GM23338 (cell line): ENCODE measurements at regions not wholly inside any gene's neighbourhood (a gene's known extent, or its start where the extent isn't known, plus 50 kb on each side); places are given as distances from the start of the nearest gene placed in this dataset.

Experiments used
- ATAC-seq: fragments of 200-7000 bp; cut with Tn5 transposase; 3 replicates; pipeline ENCODE4 v1.9.1; 2020
- DNase-seq: peaks from one replicate; pipeline ENCODE4 v3.0.0-alpha.2; 2015; ENCODE audit warnings: low spot score
- H2AFZ ChIP-seq: fragments of 200-600 bp; sonication (generic); 2 replicates; pipeline ENCODE4 v1.8.0; 2016; ENCODE audit warnings: antibody characterized with exemption, mild to moderate bottlenecking, moderate library complexity
- H3F3A ChIP-seq: fragments of 200-600 bp; sonication (generic); replicated peaks from 2 replicates; pipeline ENCODE4 v1.8.0; 2017; ENCODE audit warnings: antibody characterized with exemption, mixed run types, low read depth
- H3K27ac ChIP-seq: fragments of 200-600 bp; sonication (generic); 2 replicates; pipeline ENCODE4 v1.6.1; 2016; ENCODE audit warnings: low read depth
- H3K27me3 ChIP-seq: fragments of 200-600 bp; sonication (generic); 2 replicates; pipeline ENCODE4 v1.8.0; 2016; ENCODE audit warnings: mild to moderate bottlenecking, mixed run types, moderate library complexity; ENCODE audit not compliant: insufficient read depth
- H3K36me3 ChIP-seq: fragments of 200-600 bp; sonication (generic); 2 replicates; pipeline ENCODE4 v1.8.0; 2016; ENCODE audit warnings: mild to moderate bottlenecking; ENCODE audit not compliant: insufficient read depth
- H3K4me1 ChIP-seq: fragments of 200-600 bp; sonication (generic); 2 replicates; pipeline ENCODE4 v1.8.0; 2016; ENCODE audit warnings: mild to moderate bottlenecking, moderate library complexity; ENCODE audit not compliant: insufficient read depth
- H3K4me2 ChIP-seq: fragments of 200-600 bp; sonication (generic); 2 replicates; pipeline ENCODE4 v1.7.1; 2017; ENCODE audit warnings: mixed run types
- H3K4me3 ChIP-seq: fragments of 200-600 bp; sonication (generic); 2 replicates; pipeline ENCODE4 v1.6.1; 2016; ENCODE audit warnings: mixed run types
- H3K79me2 ChIP-seq: fragments of 200-600 bp; sonication (generic); replicated peaks from 2 replicates; pipeline ENCODE4 v1.8.0; 2017; ENCODE audit warnings: mild to moderate bottlenecking; ENCODE audit not compliant: insufficient read depth
- H3K9me2 ChIP-seq: fragments of 200-600 bp; sonication (generic); 2 replicates; pipeline ENCODE4 v1.8.0; 2017; ENCODE audit not compliant: insufficient read depth
- H4K20me1 ChIP-seq: fragments of 200-600 bp; sonication (generic); replicated peaks from 2 replicates; pipeline ENCODE4 v1.8.0; 2017; ENCODE audit warnings: mild to moderate bottlenecking; ENCODE audit not compliant: insufficient read depth
- H3K27ac Mint-ChIP-seq: 2 replicates; pipeline ENCODE4 v1.8.0; 2020; ENCODE audit warnings: inconsistent platforms, mild to moderate bottlenecking, moderate library complexity, mixed read lengths
- H3K27me3 Mint-ChIP-seq: 3 replicates; pipeline ENCODE4 v1.8.0; 2022; ENCODE audit warnings: low read depth, mild to moderate bottlenecking, moderate library complexity, mixed read lengths, inconsistent platforms; ENCODE audit not compliant: insufficient read depth, poor library complexity
- H3K36me3 Mint-ChIP-seq: 3 replicates; pipeline ENCODE4 v1.8.0; 2021; ENCODE audit warnings: low read depth, mild to moderate bottlenecking, inconsistent platforms, moderate library complexity, mixed read lengths
- H3K4me1 Mint-ChIP-seq: 3 replicates; pipeline ENCODE4 v1.8.0; 2020; ENCODE audit warnings: mild to moderate bottlenecking, inconsistent platforms, mixed read lengths
- H3K4me3 Mint-ChIP-seq: 3 replicates; pipeline ENCODE4 v1.8.0; 2021; ENCODE audit warnings: moderate library complexity, mild to moderate bottlenecking, inconsistent platforms, mixed read lengths
- H3K9me3 Mint-ChIP-seq: 3 replicates; pipeline ENCODE4 v1.8.0; 2020; ENCODE audit warnings: moderate library complexity, mild to moderate bottlenecking, inconsistent platforms, mixed read lengths
- CREB1 ChIP-seq: fragments of 250-450 bp; sonication (Bioruptor Pico); IDR thresholded peaks from 2 replicates; pipeline ENCODE4 v1.5.0; 2020; ENCODE audit warnings: low read depth, mild to moderate bottlenecking, moderate library complexity
- ETS1 ChIP-seq: IDR thresholded peaks from 2 replicates; pipeline ENCODE4 v1.6.1; 2016; ENCODE audit warnings: antibody characterized with exemption
- EZH2 ChIP-seq: fragments of 200-600 bp; sonication (generic); IDR thresholded peaks from one replicate; pipeline ENCODE4 v1.8.0; 2017; ENCODE audit warnings: antibody characterized with exemption, mild to moderate bottlenecking, low read depth; ENCODE audit not compliant: unreplicated experiment
- EZH2phosphoT487 ChIP-seq: fragments of 200-600 bp; sonication (generic); IDR thresholded peaks from one replicate; pipeline ENCODE4 v1.8.1; 2018; ENCODE audit warnings: antibody characterized with exemption; ENCODE audit not compliant: unreplicated experiment
- JUNB ChIP-seq: IDR thresholded peaks from one replicate; pipeline ENCODE4 v1.6.1; 2016; ENCODE audit warnings: antibody characterized with exemption; ENCODE audit not compliant: unreplicated experiment
- NANOG ChIP-seq: IDR thresholded peaks from 2 replicates; pipeline ENCODE4 v1.6.1; 2016; ENCODE audit warnings: antibody characterized with exemption, borderline replicate concordance
- POLR2AphosphoS5 ChIP-seq: IDR thresholded peaks from 2 replicates; pipeline ENCODE4 v1.6.1; 2016; ENCODE audit warnings: antibody characterized with exemption, low read depth
- STAT1 ChIP-seq: IDR thresholded peaks from one replicate; pipeline ENCODE4 v1.6.1; 2016; ENCODE audit warnings: antibody characterized with exemption; ENCODE audit not compliant: unreplicated experiment
- ZNF114 ChIP-seq: fragments of 250-450 bp; sonication (Bioruptor Pico); IDR thresholded peaks from 2 replicates; pipeline ENCODE4 v1.5.0; 2020; ENCODE audit warnings: mild to moderate bottlenecking, moderate library complexity
- ZNF331 ChIP-seq: fragments of 250-450 bp; sonication (Bioruptor Pico); IDR thresholded peaks from 2 replicates; pipeline ENCODE4 v1.5.0; 2020; ENCODE audit warnings: low read depth, mild to moderate bottlenecking, moderate library complexity
- TF ChIP-seq, protein P1 (sequence below): fragments of 250-450 bp; sonication (Bioruptor Pico); IDR thresholded peaks from 2 replicates; pipeline ENCODE4 v1.5.0; 2020; ENCODE audit warnings: mild to moderate bottlenecking, moderate library complexity
- TF ChIP-seq, protein P2 (sequence below), 2 experiments: fragments of 200-600 bp in 1 of 2; sonication (generic) in 1 of 2; conservative IDR thresholded peaks; 2 replicates each; pipeline versions ENCODE4 v1.5.1 to v1.6.1; 2016 to 2017; ENCODE audit warnings: antibody characterized with exemption in 2 of 2, low read depth in 2 of 2, mild to moderate bottlenecking in 2 of 2, moderate library complexity in 1 of 2
- TF ChIP-seq, protein P3 (sequence below): IDR thresholded peaks from one replicate; pipeline ENCODE4 v1.6.1; 2018; ENCODE audit warnings: antibody characterized with exemption; ENCODE audit not compliant: unreplicated experiment

GRCh38 chr2:171266102-171266501 is 105.4 kb upstream of the TLK1 start:
- peaks cover 12% of the 10 kb centered on the region for H3K4me1 Mint-ChIP-seq
- Histone ChIP-seq H3K9me2 (no peaks in the 10 kb centered on the region), H3K79me2 (no peaks in the 10 kb centered on the region), H3K4me2 (no peak overlapping the region), H3F3A (0 out of 2 replicates have a peak, but pooled peaks cover 4% of the 10 kb centered on the region), H3K4me3 (no peak overlapping the region), H3K36me3 (no peaks in the 10 kb centered on the region), H3K27ac (no peak overlapping the region), H3K4me1 (peaks cover 9% of the 10 kb centered on the region), H2AFZ (peak overlapping the region; percentile 81), H3K27me3 (no peaks in the 10 kb centered on the region), H4K20me1 (no peaks in the 10 kb centered on the region)
- no peaks in the 10 kb centered on the region for H3K27me3 Mint-ChIP-seq
- ATAC-seq (no peak), DNase-seq (no peak)
- no peak overlapping the region for H3K4me3 Mint-ChIP-seq
- no peak overlapping the region for H3K27ac Mint-ChIP-seq
- H3K9me3 Mint-ChIP-seq = no peaks in the 10 kb centered on the region
- no peaks in the 10 kb centered on the region for H3K36me3 Mint-ChIP-seq
- TF ChIP-seq, protein P1, sequence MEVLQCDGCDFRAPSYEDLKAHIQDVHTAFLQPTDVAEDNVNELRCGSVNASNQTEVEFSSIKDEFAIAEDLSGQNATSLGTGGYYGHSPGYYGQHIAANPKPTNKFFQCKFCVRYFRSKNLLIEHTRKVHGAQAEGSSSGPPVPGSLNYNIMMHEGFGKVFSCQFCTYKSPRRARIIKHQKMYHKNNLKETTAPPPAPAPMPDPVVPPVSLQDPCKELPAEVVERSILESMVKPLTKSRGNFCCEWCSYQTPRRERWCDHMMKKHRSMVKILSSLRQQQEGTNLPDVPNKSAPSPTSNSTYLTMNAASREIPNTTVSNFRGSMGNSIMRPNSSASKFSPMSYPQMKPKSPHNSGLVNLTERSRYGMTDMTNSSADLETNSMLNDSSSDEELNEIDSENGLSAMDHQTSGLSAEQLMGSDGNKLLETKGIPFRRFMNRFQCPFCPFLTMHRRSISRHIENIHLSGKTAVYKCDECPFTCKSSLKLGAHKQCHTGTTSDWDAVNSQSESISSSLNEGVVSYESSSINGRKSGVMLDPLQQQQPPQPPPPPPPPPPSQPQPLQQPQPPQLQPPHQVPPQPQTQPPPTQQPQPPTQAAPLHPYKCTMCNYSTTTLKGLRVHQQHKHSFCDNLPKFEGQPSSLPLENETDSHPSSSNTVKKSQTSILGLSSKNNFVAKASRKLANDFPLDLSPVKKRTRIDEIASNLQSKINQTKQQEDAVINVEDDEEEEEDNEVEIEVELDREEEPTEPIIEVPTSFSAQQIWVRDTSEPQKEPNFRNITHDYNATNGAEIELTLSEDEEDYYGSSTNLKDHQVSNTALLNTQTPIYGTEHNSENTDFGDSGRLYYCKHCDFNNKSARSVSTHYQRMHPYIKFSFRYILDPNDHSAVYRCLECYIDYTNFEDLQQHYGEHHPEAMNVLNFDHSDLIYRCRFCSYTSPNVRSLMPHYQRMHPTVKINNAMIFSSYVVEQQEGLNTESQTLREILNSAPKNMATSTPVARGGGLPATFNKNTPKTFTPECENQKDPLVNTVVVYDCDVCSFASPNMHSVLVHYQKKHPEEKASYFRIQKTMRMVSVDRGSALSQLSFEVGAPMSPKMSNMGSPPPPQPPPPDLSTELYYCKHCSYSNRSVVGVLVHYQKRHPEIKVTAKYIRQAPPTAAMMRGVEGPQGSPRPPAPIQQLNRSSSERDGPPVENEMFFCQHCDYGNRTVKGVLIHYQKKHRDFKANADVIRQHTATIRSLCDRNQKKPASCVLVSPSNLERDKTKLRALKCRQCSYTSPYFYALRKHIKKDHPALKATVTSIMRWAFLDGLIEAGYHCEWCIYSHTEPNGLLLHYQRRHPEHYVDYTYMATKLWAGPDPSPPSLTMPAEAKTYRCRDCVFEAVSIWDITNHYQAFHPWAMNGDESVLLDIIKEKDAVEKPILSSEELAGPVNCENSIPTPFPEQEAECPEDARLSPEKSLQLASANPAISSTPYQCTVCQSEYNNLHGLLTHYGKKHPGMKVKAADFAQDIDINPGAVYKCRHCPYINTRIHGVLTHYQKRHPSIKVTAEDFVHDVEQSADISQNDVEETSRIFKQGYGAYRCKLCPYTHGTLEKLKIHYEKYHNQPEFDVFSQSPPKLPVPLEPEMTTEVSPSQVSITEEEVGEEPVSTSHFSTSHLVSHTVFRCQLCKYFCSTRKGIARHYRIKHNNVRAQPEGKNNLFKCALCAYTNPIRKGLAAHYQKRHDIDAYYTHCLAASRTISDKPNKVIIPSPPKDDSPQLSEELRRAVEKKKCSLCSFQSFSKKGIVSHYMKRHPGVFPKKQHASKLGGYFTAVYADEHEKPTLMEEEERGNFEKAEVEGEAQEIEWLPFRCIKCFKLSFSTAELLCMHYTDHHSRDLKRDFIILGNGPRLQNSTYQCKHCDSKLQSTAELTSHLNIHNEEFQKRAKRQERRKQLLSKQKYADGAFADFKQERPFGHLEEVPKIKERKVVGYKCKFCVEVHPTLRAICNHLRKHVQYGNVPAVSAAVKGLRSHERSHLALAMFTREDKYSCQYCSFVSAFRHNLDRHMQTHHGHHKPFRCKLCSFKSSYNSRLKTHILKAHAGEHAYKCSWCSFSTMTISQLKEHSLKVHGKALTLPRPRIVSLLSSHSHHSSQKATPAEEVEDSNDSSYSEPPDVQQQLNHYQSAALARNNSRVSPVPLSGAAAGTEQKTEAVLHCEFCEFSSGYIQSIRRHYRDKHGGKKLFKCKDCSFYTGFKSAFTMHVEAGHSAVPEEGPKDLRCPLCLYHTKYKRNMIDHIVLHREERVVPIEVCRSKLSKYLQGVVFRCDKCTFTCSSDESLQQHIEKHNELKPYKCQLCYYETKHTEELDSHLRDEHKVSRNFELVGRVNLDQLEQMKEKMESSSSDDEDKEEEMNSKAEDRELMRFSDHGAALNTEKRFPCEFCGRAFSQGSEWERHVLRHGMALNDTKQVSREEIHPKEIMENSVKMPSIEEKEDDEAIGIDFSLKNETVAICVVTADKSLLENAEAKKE = no peak
- TF ChIP-seq EZH2 = no peak
- TF ChIP-seq ZNF331 (CRISPR knock-in tag) = no peak
- TF ChIP-seq STAT1 = no peak
- TF ChIP-seq POLR2AphosphoS5 = no peak
- TF ChIP-seq JUNB = no peak
- TF ChIP-seq, protein P2, sequence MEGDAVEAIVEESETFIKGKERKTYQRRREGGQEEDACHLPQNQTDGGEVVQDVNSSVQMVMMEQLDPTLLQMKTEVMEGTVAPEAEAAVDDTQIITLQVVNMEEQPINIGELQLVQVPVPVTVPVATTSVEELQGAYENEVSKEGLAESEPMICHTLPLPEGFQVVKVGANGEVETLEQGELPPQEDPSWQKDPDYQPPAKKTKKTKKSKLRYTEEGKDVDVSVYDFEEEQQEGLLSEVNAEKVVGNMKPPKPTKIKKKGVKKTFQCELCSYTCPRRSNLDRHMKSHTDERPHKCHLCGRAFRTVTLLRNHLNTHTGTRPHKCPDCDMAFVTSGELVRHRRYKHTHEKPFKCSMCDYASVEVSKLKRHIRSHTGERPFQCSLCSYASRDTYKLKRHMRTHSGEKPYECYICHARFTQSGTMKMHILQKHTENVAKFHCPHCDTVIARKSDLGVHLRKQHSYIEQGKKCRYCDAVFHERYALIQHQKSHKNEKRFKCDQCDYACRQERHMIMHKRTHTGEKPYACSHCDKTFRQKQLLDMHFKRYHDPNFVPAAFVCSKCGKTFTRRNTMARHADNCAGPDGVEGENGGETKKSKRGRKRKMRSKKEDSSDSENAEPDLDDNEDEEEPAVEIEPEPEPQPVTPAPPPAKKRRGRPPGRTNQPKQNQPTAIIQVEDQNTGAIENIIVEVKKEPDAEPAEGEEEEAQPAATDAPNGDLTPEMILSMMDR (conservative IDR thresholded peaks at IDR 0.05; ENCODE audit: low read depth in 2 of 2) = no peak
- no peak for TF ChIP-seq ETS1
- TF ChIP-seq ZNF114 (CRISPR knock-in tag) = no peak
- no peak for TF ChIP-seq EZH2phosphoT487
- TF ChIP-seq, protein P3, sequence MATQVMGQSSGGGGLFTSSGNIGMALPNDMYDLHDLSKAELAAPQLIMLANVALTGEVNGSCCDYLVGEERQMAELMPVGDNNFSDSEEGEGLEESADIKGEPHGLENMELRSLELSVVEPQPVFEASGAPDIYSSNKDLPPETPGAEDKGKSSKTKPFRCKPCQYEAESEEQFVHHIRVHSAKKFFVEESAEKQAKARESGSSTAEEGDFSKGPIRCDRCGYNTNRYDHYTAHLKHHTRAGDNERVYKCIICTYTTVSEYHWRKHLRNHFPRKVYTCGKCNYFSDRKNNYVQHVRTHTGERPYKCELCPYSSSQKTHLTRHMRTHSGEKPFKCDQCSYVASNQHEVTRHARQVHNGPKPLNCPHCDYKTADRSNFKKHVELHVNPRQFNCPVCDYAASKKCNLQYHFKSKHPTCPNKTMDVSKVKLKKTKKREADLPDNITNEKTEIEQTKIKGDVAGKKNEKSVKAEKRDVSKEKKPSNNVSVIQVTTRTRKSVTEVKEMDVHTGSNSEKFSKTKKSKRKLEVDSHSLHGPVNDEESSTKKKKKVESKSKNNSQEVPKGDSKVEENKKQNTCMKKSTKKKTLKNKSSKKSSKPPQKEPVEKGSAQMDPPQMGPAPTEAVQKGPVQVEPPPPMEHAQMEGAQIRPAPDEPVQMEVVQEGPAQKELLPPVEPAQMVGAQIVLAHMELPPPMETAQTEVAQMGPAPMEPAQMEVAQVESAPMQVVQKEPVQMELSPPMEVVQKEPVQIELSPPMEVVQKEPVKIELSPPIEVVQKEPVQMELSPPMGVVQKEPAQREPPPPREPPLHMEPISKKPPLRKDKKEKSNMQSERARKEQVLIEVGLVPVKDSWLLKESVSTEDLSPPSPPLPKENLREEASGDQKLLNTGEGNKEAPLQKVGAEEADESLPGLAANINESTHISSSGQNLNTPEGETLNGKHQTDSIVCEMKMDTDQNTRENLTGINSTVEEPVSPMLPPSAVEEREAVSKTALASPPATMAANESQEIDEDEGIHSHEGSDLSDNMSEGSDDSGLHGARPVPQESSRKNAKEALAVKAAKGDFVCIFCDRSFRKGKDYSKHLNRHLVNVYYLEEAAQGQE = no peak
- no peak for TF ChIP-seq NANOG
- no peak for TF ChIP-seq CREB1
